ENCODE measurements at regions not wholly inside any gene's neighbourhood (a gene's known extent, or its start where the extent isn't known, plus 50 kb on each side); places are given as distances from the start of the nearest gene placed in this dataset.

GRCh38 chr4:26001816-26002215 is 87.8 kb downstream of the SMIM20 start:
- no peak overlapping the region for H3K27ac ChIP-seq (ENCODE audit: insufficient read depth, low read length, poor library complexity, severe bottlenecking)
- no peaks in the 10 kb centered on the region for H3K27me3 ChIP-seq (replicated peaks; ENCODE audit: control insufficient read depth, insufficient read depth, low read length, poor library complexity, severe bottlenecking)
- no peaks in the 10 kb centered on the region for H3K9me3 ChIP-seq (ENCODE audit: control insufficient read depth, low read length)
- H3K36me3 ChIP-seq (ENCODE audit: control insufficient read depth, insufficient read depth, low read length): no peaks in the 10 kb centered on the region
- no peak for DNase-seq
- H3K4me1 ChIP-seq (ENCODE audit: control insufficient read depth, insufficient read depth, low read length, poor library complexity, severe bottlenecking): no peaks in the 10 kb centered on the region
- H3K4me3 ChIP-seq (ENCODE audit: insufficient read depth, low read depth, low read length, poor library complexity, severe bottlenecking): no peak overlapping the region

- Histone ChIP-seq H3K27ac (ENCODE audit: insufficient read depth, low read length, poor library complexity, severe bottlenecking) (no peak overlapping the region), H3K36me3 (ENCODE audit: control insufficient read depth, insufficient read depth, low read length) (no peaks in the 10 kb centered on the region), H3K9me3 (ENCODE audit: control insufficient read depth, low read length) (no peaks in the 10 kb centered on the region), H3K4me3 (ENCODE audit: insufficient read depth, low read depth, low read length, poor library complexity, severe bottlenecking) (no peak overlapping the region), H3K27me3 (replicated peaks; ENCODE audit: control insufficient read depth, insufficient read depth, low read length, poor library complexity, severe bottlenecking) (no peaks in the 10 kb centered on the region), H3K4me1 (ENCODE audit: control insufficient read depth, insufficient read depth, low read length, poor library complexity, severe bottlenecking) (no peaks in the 10 kb centered on the region)
- no peak for DNase-seq
Measured at GRCh38 chr4:26003056-26003455, 89.0 kb downstream of the SMIM20 start.

- Histone ChIP-seq H3K27me3 (replicated peaks; ENCODE audit: control insufficient read depth, insufficient read depth, low read length, poor library complexity, severe bottlenecking) (no peaks in the 10 kb centered on the region), H3K27ac (ENCODE audit: insufficient read depth, low read length, poor library complexity, severe bottlenecking) (no peak overlapping the region)
- DNase-seq: no peak
Measured at GRCh38 chr4:26004290-26004689, 90.3 kb downstream of the SMIM20 start.

GRCh38 chr4:26005764-26006163 is 91.7 kb downstream of the SMIM20 start:
- no peak overlapping the region for H3K4me3 ChIP-seq (ENCODE audit: insufficient read depth, low read depth, low read length, poor library complexity, severe bottlenecking)
- no peaks in the 10 kb centered on the region for H3K9me3 ChIP-seq (ENCODE audit: control insufficient read depth, low read length)
- H3K36me3 ChIP-seq (ENCODE audit: control insufficient read depth, insufficient read depth, low read length): no peaks in the 10 kb centered on the region
- no peak overlapping the region for H3K27ac ChIP-seq (ENCODE audit: insufficient read depth, low read length, poor library complexity, severe bottlenecking)
- DNase-seq: no peak
- H3K27me3 ChIP-seq (replicated peaks; ENCODE audit: control insufficient read depth, insufficient read depth, low read length, poor library complexity, severe bottlenecking): no peaks in the 10 kb centered on the region
- no peaks in the 10 kb centered on the region for H3K4me1 ChIP-seq (ENCODE audit: control insufficient read depth, insufficient read depth, low read length, poor library complexity, severe bottlenecking)

More at GRCh38 chr4:26004290-26004689, 90.3 kb downstream of the SMIM20 start:
- no peaks in the 10 kb centered on the region for H3K9me3 ChIP-seq (ENCODE audit: control insufficient read depth, low read length)
- H3K4me1 ChIP-seq (ENCODE audit: control insufficient read depth, insufficient read depth, low read length, poor library complexity, severe bottlenecking): no peaks in the 10 kb centered on the region
- no peak overlapping the region for H3K4me3 ChIP-seq (ENCODE audit: insufficient read depth, low read depth, low read length, poor library complexity, severe bottlenecking)
- H3K36me3 ChIP-seq (ENCODE audit: control insufficient read depth, insufficient read depth, low read length): no peaks in the 10 kb centered on the region

GRCh38 chr4:26008737-26009136 is 94.7 kb downstream of the SMIM20 start:
- no peaks in the 10 kb centered on the region for H3K4me1 ChIP-seq (ENCODE audit: control insufficient read depth, insufficient read depth, low read length, poor library complexity, severe bottlenecking)
- H3K9me3 ChIP-seq (ENCODE audit: control insufficient read depth, low read length): no peaks in the 10 kb centered on the region
- H3K4me3 ChIP-seq (ENCODE audit: insufficient read depth, low read depth, low read length, poor library complexity, severe bottlenecking): no peak overlapping the region
- H3K27ac ChIP-seq (ENCODE audit: insufficient read depth, low read length, poor library complexity, severe bottlenecking): no peak overlapping the region
- H3K36me3 ChIP-seq (ENCODE audit: control insufficient read depth, insufficient read depth, low read length): no peaks in the 10 kb centered on the region
- no peak for DNase-seq
- H3K27me3 ChIP-seq (replicated peaks; ENCODE audit: control insufficient read depth, insufficient read depth, low read length, poor library complexity, severe bottlenecking): no peaks in the 10 kb centered on the region

GRCh38 chr4:26009502-26009901 is 95.5 kb downstream of the SMIM20 start:
- Histone ChIP-seq H3K4me3 (ENCODE audit: insufficient read depth, low read depth, low read length, poor library complexity, severe bottlenecking) (no peak overlapping the region), H3K4me1 (ENCODE audit: control insufficient read depth, insufficient read depth, low read length, poor library complexity, severe bottlenecking) (no peaks in the 10 kb centered on the region), H3K27ac (ENCODE audit: insufficient read depth, low read length, poor library complexity, severe bottlenecking) (no peak overlapping the region), H3K36me3 (ENCODE audit: control insufficient read depth, insufficient read depth, low read length) (no peaks in the 10 kb centered on the region), H3K9me3 (ENCODE audit: control insufficient read depth, low read length) (no peaks in the 10 kb centered on the region), H3K27me3 (replicated peaks; ENCODE audit: control insufficient read depth, insufficient read depth, low read length, poor library complexity, severe bottlenecking) (no peaks in the 10 kb centered on the region)
- DNase-seq: no peak

GRCh38 chr4:26010304-26010703 is 96.3 kb downstream of the SMIM20 start:
- H3K9me3 ChIP-seq (ENCODE audit: control insufficient read depth, low read length): no peaks in the 10 kb centered on the region
- H3K4me3 ChIP-seq (ENCODE audit: insufficient read depth, low read depth, low read length, poor library complexity, severe bottlenecking): no peak overlapping the region
- no peaks in the 10 kb centered on the region for H3K36me3 ChIP-seq (ENCODE audit: control insufficient read depth, insufficient read depth, low read length)
- no peak for DNase-seq
- no peak overlapping the region for H3K27ac ChIP-seq (ENCODE audit: insufficient read depth, low read length, poor library complexity, severe bottlenecking)
- H3K4me1 ChIP-seq (ENCODE audit: control insufficient read depth, insufficient read depth, low read length, poor library complexity, severe bottlenecking): no peaks in the 10 kb centered on the region
- no peaks in the 10 kb centered on the region for H3K27me3 ChIP-seq (replicated peaks; ENCODE audit: control insufficient read depth, insufficient read depth, low read length, poor library complexity, severe bottlenecking)

GRCh38 chr4:26013629-26014028 is 99.6 kb downstream of the SMIM20 start:
- Histone ChIP-seq H3K36me3 (ENCODE audit: control insufficient read depth, insufficient read depth, low read length) (no peaks in the 10 kb centered on the region), H3K27ac (ENCODE audit: insufficient read depth, low read length, poor library complexity, severe bottlenecking) (no peak overlapping the region), H3K27me3 (replicated peaks; ENCODE audit: control insufficient read depth, insufficient read depth, low read length, poor library complexity, severe bottlenecking) (no peaks in the 10 kb centered on the region), H3K9me3 (ENCODE audit: control insufficient read depth, low read length) (no peaks in the 10 kb centered on the region), H3K4me3 (ENCODE audit: insufficient read depth, low read depth, low read length, poor library complexity, severe bottlenecking) (no peak overlapping the region), H3K4me1 (ENCODE audit: control insufficient read depth, insufficient read depth, low read length, poor library complexity, severe bottlenecking) (no peaks in the 10 kb centered on the region)
- DNase-seq: no peak

GRCh38 chr4:26015133-26015651 is 101.2 kb downstream of the SMIM20 start:
- Histone ChIP-seq H3K9me3 (ENCODE audit: control insufficient read depth, low read length) (no peaks in the 10 kb centered on the region), H3K27ac (ENCODE audit: insufficient read depth, low read length, poor library complexity, severe bottlenecking) (no peak overlapping the region), H3K4me3 (ENCODE audit: insufficient read depth, low read depth, low read length, poor library complexity, severe bottlenecking) (no peak overlapping the region), H3K27me3 (replicated peaks; ENCODE audit: control insufficient read depth, insufficient read depth, low read length, poor library complexity, severe bottlenecking) (no peaks in the 10 kb centered on the region), H3K36me3 (ENCODE audit: control insufficient read depth, insufficient read depth, low read length) (no peaks in the 10 kb centered on the region), H3K4me1 (ENCODE audit: control insufficient read depth, insufficient read depth, low read length, poor library complexity, severe bottlenecking) (no peaks in the 10 kb centered on the region)
- no peak for DNase-seq

GRCh38 chr4:26015906-26016305 is 101.9 kb downstream of the SMIM20 start:
- Histone ChIP-seq H3K27me3 (replicated peaks; ENCODE audit: control insufficient read depth, insufficient read depth, low read length, poor library complexity, severe bottlenecking) (no peaks in the 10 kb centered on the region), H3K27ac (ENCODE audit: insufficient read depth, low read length, poor library complexity, severe bottlenecking) (no peak overlapping the region)

GRCh38 chr4:26017531-26017930 is 103.5 kb downstream of the SMIM20 start:
- no peaks in the 10 kb centered on the region for H3K27me3 ChIP-seq (replicated peaks; ENCODE audit: control insufficient read depth, insufficient read depth, low read length, poor library complexity, severe bottlenecking)
- H3K27ac ChIP-seq (ENCODE audit: insufficient read depth, low read length, poor library complexity, severe bottlenecking): no peak overlapping the region
- H3K9me3 ChIP-seq (ENCODE audit: control insufficient read depth, low read length): no peaks in the 10 kb centered on the region

More at GRCh38 chr4:26015906-26016305, 101.9 kb downstream of the SMIM20 start:
- Histone ChIP-seq H3K4me3 (ENCODE audit: insufficient read depth, low read depth, low read length, poor library complexity, severe bottlenecking) (no peak overlapping the region), H3K4me1 (ENCODE audit: control insufficient read depth, insufficient read depth, low read length, poor library complexity, severe bottlenecking) (no peaks in the 10 kb centered on the region), H3K9me3 (ENCODE audit: control insufficient read depth, low read length) (no peaks in the 10 kb centered on the region), H3K36me3 (ENCODE audit: control insufficient read depth, insufficient read depth, low read length) (no peaks in the 10 kb centered on the region)
- no peak for DNase-seq

More at GRCh38 chr4:26017531-26017930, 103.5 kb downstream of the SMIM20 start:
- H3K4me1 ChIP-seq (ENCODE audit: control insufficient read depth, insufficient read depth, low read length, poor library complexity, severe bottlenecking): no peaks in the 10 kb centered on the region
- no peak for DNase-seq
- no peak overlapping the region for H3K4me3 ChIP-seq (ENCODE audit: insufficient read depth, low read depth, low read length, poor library complexity, severe bottlenecking)
- H3K36me3 ChIP-seq (ENCODE audit: control insufficient read depth, insufficient read depth, low read length): no peaks in the 10 kb centered on the region

Data from effector memory CD4-positive, alpha-beta T cell (primary cell).